Calu3 (cell line): ENCODE measurements at regions not wholly inside any gene's neighbourhood (a gene's known extent, or its start where the extent isn't known, plus 50 kb on each side); places are given as distances from the start of the nearest gene placed in this dataset.

ENCODE experiments used
- BruUV-seq: library from RNA; stranded (reverse); fragments of 400-500 nt; replicated peaks from 2 replicates; lab custom pipeline; 2021; lab: Mats Ljungman, UMichigan
- CTCF ChIA-PET: fragments of 300-600 bp; sonication (Branson Sonifier 250); formaldehyde crosslinking; loops from one replicate; lab custom pipeline; 2022; ENCODE audit warnings: antibody characterized with exemption; lab: Charles Lee
- DNase-seq: peaks from one replicate; pipeline ENCODE4 v3.0.0; 2022
- H3K27ac Mint-ChIP-seq: one replicate; pipeline ENCODE4 v1.8.0; 2022; ENCODE audit warnings: mixed read lengths; ENCODE audit not compliant: unreplicated experiment
- H3K27me3 Mint-ChIP-seq: one replicate; pipeline ENCODE4 v1.8.0; 2022; ENCODE audit warnings: mixed read lengths; ENCODE audit not compliant: unreplicated experiment
- H3K36me3 Mint-ChIP-seq: one replicate; pipeline ENCODE4 v1.8.0; 2022; ENCODE audit warnings: mild to moderate bottlenecking, moderate library complexity, mixed read lengths; ENCODE audit not compliant: insufficient read depth, unreplicated experiment
- H3K4me1 Mint-ChIP-seq: one replicate; pipeline ENCODE4 v1.8.0; 2022; ENCODE audit warnings: mild to moderate bottlenecking, low read depth, mixed read lengths; ENCODE audit not compliant: unreplicated experiment
- H3K4me3 Mint-ChIP-seq: one replicate; pipeline ENCODE4 v1.8.0; 2022; ENCODE audit warnings: mild to moderate bottlenecking, low read depth, moderate library complexity, mixed read lengths; ENCODE audit not compliant: unreplicated experiment
- H3K9me3 Mint-ChIP-seq: one replicate; pipeline ENCODE4 v1.8.0; 2022; ENCODE audit warnings: low read depth, mixed read lengths; ENCODE audit not compliant: unreplicated experiment
- intact Hi-C: fragments of 100-400 bp; cut with micrococcal nuclease; formaldehyde crosslinking; loops from one replicate; pipeline ENCODE4 v1.10.0; 2022; ENCODE audit not compliant: unreplicated experiment
- TF ChIP-seq, protein P1 (sequence below): fragments of 200-600 bp; IDR thresholded peaks from one replicate; pipeline ENCODE4 v1.8.0; 2022; ENCODE audit warnings: antibody characterized with exemption; ENCODE audit not compliant: unreplicated experiment

DNA sequence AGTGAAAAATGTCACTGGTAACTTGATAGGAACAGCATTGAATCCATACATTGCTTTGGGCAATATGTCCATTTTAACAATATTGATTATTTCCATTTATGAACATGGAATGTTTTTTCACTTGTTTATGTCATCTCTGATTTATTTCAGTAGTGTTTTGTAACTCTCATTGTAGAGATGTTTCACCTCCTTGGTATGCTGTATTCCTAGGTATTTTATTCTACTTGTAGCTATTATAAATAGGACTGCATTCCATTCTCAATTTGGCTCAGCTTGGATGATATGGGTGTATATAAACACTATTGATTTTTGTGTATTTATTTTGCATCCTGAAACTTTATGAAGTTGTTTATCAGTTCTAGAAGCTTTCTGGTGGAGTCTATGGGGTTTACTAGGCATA lies 730.3 kb downstream of the DOK5 start:
- DNase-seq, result no peak
- BruUV-seq, result no TSS peak
- no peak overlapping the region for H3K27ac Mint-ChIP-seq
- no peaks in the 10 kb centered on the region for H3K27me3 Mint-ChIP-seq
- no peaks in the 10 kb centered on the region for H3K4me1 Mint-ChIP-seq
- TF ChIP-seq, protein P1, sequence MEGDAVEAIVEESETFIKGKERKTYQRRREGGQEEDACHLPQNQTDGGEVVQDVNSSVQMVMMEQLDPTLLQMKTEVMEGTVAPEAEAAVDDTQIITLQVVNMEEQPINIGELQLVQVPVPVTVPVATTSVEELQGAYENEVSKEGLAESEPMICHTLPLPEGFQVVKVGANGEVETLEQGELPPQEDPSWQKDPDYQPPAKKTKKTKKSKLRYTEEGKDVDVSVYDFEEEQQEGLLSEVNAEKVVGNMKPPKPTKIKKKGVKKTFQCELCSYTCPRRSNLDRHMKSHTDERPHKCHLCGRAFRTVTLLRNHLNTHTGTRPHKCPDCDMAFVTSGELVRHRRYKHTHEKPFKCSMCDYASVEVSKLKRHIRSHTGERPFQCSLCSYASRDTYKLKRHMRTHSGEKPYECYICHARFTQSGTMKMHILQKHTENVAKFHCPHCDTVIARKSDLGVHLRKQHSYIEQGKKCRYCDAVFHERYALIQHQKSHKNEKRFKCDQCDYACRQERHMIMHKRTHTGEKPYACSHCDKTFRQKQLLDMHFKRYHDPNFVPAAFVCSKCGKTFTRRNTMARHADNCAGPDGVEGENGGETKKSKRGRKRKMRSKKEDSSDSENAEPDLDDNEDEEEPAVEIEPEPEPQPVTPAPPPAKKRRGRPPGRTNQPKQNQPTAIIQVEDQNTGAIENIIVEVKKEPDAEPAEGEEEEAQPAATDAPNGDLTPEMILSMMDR, result no peak
- peaks cover 11% of the 10 kb centered on the region for H3K9me3 Mint-ChIP-seq
- CTCF ChIA-PET, result no interaction called here
- no peaks in the 10 kb centered on the region for H3K36me3 Mint-ChIP-seq
- intact Hi-C loops, result no loop called here
- no peak overlapping the region for H3K4me3 Mint-ChIP-seq

DNA sequence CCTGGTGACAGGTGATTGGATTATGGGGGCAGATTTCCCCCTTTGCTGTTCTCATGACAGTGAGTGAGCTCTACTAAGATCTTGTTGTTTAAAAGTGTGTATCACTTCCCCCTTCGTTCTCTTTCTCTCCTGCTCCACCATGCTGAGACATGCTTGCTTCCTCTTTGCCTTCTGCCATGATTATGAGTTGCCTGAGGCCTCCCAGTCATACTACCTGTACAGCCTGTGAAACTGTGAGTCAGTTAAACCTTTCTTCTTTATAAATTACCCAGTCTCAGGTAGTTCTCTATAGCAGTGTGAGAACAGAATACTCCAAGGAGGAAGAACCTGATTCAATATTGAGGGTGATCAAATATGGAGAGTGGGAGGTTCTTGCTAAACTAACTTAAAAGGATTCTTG lies 724.9 kb downstream of the DOK5 start:
- H3K27ac Mint-ChIP-seq, result no peak overlapping the region
- no peak for DNase-seq
- TF ChIP-seq, protein P1, result no peak
- no peaks in the 10 kb centered on the region for H3K27me3 Mint-ChIP-seq
- BruUV-seq, result no TSS peak
- H3K4me3 Mint-ChIP-seq, result no peak overlapping the region
- CTCF ChIA-PET, result no interaction called here
- H3K9me3 Mint-ChIP-seq, result peaks cover 16% of the 10 kb centered on the region
- H3K36me3 Mint-ChIP-seq, result no peaks in the 10 kb centered on the region
- intact Hi-C loops, result no loop called here
- no peaks in the 10 kb centered on the region for H3K4me1 Mint-ChIP-seq

DNA sequence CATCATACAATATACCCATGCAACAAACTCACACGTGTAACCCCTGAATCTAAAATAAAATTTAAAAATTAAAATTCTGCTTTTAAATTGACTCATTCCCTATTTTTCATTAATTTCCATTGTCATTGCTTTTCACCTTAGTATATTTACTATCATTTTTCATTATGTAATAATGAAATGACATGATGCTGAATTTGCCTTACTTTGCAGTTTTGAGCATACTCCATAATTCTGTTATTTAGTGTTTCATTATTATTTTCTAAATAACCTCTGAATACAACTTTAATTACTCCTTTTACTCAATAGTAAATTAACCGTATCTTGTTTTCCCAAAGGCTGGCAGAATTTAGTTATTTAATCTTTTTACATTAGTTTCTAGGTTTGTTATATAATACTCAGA lies 719.6 kb downstream of the DOK5 start:
- no peak for DNase-seq
- no TSS peak for BruUV-seq
- H3K36me3 Mint-ChIP-seq, result no peaks in the 10 kb centered on the region
- no peak overlapping the region for H3K27ac Mint-ChIP-seq
- TF ChIP-seq, protein P1, result no peak
- H3K4me1 Mint-ChIP-seq, result no peaks in the 10 kb centered on the region
- CTCF ChIA-PET, result no interaction called here
- H3K4me3 Mint-ChIP-seq, result no peak overlapping the region
- no peaks in the 10 kb centered on the region for H3K27me3 Mint-ChIP-seq
- intact Hi-C loops, result no loop called here
- H3K9me3 Mint-ChIP-seq, result peaks cover 19% of the 10 kb centered on the region

DNA sequence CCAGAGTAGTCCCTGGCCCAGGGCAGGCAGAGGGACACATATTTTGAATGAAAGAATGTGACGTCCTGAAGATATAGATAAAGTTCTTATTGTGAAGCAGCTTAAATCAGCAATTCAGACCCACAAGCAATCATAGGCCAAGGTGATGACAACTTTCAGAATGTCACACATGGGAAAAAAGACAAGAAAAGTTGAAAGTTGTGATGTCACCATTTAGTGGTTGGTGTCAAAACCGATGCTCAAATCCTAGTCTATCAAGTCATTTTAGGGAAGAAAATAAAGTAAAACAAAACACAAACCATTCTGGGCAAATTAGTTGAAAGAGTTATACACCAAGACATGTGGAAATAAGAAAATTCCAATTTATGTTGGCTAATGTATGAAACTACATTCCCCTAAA lies 710.8 kb downstream of the DOK5 start:
- no TSS peak for BruUV-seq
- TF ChIP-seq, protein P1, result no peak
- intact Hi-C loops, result no loop called here

DNA sequence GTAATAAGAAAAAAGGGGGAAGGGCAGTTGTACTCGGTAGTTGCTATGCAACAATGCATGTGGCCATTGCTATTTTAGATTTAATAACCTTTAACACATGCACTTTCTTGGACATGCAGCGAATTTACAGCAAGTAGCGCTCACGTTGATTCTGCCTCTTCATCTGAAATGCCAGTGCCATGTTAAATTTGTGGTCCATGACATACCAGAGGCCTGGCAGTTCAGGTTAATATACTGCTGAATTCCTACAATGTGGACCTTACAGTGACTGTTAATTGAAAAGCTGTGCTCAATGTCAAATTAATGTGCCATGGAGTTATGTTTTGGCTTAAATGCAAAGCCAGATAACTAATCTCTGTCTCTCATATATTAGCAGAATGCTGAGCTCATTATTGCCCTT lies 699.7 kb downstream of the DOK5 start:
- no peaks in the 10 kb centered on the region for H3K36me3 Mint-ChIP-seq
- TF ChIP-seq, protein P1, result no peak
- H3K27me3 Mint-ChIP-seq, result no peaks in the 10 kb centered on the region
- no peak overlapping the region for H3K4me3 Mint-ChIP-seq
- peaks cover 12% of the 10 kb centered on the region for H3K9me3 Mint-ChIP-seq
- no peak overlapping the region for H3K27ac Mint-ChIP-seq
- intact Hi-C loops, result no loop called here
- no peak for DNase-seq
- H3K4me1 Mint-ChIP-seq, result no peaks in the 10 kb centered on the region
- CTCF ChIA-PET, result no interaction called here
- BruUV-seq, result no TSS peak

More for the DNA sequence above, 710.8 kb downstream of the DOK5 start:
- DNase-seq, result no peak
- CTCF ChIA-PET, result no interaction called here
- Mint-ChIP-seq H3K36me3 (no peaks in the 10 kb centered on the region), H3K4me1 (no peaks in the 10 kb centered on the region), H3K4me3 (no peak overlapping the region), H3K9me3 (peaks cover 23% of the 10 kb centered on the region), H3K27me3 (no peaks in the 10 kb centered on the region), H3K27ac (no peak overlapping the region)
